Stimulated activated CD4-positive, alpha-beta T cell treated with anti-CD3 and anti-CD28 coated beads, TNF-alpha, amount 100 ng/mL, for 24 hours (primary cell): ENCODE measurements at regions not wholly inside any gene's neighbourhood (a gene's known extent, or its start where the extent isn't known, plus 50 kb on each side); places are given as distances from the start of the nearest gene placed in this dataset.

Source experiments
- DNase-seq, 3 experiments: peaks; one replicate each; pipeline ENCODE4 v3.0.0-alpha.2; 2020; ENCODE audit warnings: low read depth in 3 of 3

DNA sequence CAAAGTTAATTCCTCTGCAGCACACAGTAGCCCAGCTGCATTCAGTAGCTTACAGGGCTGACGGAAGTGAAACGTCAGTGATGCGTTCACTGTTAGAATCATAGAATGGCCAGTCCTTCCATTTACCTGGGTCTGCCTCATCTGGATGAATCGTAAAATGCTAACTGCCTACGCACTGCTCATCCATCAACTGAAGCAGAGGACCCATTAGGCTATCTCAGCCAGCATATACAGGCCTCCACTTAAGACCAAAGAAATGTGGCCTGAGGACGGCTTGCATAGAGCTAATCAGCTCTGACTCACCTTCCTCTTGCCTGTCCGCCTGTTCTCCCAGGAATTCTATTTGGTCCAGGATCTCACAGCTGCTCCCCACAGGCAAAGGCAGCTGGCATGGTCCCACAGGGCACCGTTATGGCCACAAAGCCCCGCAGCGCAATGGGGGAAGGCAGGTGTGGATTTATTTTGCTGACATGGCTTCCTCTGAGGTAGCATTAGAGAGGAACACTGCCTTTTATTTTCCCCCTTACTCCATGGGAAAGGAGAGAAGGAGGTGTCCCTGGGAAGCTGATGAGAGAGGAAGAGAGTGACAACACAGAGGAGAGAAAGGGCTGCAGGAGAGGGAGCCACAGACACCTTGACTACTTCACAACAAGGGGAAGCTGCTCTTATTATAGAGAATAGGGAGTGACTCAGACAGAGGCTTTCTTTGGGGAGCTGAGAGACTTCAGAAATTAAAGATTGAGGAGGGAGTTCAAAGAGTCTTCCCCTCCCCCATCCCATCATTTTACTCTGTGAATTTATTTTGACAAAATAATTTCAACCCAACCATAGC is 177.6 kb downstream of the HHIPL2 start:
- no peak for DNase-seq

DNA sequence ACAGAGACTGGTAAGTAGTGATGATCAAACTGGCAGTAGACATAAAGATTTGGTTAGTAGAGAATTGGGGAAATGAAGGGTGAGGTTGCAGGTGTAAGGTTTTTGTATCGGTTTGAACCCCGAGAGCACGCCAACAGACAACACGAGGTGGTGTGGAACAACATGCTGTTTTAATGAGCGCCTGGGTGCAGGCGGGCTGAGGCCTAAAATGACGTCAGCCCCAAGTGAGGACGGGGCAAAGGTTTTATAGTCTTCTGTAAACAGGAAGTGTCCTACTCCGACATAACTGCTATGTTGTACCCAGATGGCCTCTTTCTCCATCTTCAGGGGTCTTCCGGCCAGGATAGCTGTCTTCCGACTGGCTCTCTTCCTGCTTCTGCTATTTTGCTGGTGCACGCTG is 178.8 kb downstream of the HHIPL2 start:
- no peak for DNase-seq

GRCh38 chr1:222358100-222358499 is 189.8 kb downstream of the HHIPL2 start:
- DNase-seq = no peak

DNA sequence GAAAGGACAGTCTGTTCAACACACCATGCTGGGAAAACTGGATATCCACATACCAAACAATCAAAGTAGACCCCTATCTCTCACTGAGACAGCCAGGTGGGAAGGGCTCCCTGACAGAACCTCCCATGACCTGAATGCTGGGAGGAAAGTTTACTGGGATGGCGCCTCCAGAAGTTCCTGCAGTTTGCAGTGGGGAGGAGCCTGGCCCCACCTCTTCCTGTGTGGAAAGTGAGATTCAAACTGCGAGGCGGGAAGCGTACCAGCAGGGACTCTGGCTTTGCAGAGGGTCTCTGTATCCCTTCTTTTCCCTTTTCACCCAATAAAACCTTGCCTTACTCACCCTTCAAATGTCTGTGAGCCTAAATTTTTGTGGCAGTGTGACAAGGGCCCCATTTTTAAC is 190.7 kb downstream of the HHIPL2 start:
- DNase-seq = no peak

- no peak for DNase-seq
Observed at GRCh38 chr1:222347627-222348026, 200.3 kb downstream of the HHIPL2 start.

DNA sequence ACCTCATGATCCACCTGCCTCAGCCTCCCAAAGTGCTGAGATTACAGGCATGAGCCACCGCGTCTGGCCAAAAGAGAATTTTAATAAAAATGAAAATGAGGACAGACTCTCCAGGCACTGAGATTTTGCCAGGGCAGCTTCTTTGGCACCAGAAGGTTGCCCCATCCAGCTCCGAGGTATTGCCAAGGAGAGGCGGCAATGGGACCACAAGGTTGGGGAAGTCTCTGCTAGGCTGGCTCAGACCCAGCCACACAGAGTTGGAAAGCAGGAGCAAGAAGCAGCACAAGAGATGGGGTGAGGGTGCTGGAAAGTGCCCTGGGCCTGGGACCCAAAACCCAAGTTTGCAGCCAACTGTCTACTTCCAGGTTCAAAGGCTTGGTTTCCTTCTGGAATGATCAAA is 200.9 kb downstream of the HHIPL2 start:
- DNase-seq = no peak

DNA sequence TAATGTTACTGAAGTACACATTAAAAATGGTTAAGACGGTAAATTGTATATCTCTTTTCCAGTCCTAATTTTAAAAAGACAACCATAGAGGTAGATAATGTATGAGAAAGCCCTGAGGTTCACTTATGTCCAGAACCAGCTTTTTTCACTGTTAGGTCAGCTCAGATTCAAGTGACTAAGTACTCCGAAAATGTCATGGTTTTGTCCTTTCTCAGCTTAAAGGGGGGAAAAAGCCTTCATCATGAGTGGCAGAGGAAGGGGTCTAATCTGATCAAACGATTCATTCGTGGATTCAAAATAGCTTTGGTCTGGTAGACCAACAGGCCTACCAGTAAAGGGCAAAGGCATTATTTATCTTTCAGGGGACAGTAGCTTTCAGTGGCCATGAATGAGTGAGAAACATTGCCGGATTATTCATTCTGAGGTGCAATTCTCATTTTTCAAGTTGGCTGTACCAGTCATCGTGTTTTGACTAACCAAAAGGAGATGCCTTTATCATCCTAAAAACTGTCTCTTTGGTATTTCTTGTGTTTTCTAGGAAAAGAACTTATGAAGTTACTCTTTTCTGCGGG is 208.4 kb downstream of the HHIPL2 start:
- DNase-seq = no peak

DNA sequence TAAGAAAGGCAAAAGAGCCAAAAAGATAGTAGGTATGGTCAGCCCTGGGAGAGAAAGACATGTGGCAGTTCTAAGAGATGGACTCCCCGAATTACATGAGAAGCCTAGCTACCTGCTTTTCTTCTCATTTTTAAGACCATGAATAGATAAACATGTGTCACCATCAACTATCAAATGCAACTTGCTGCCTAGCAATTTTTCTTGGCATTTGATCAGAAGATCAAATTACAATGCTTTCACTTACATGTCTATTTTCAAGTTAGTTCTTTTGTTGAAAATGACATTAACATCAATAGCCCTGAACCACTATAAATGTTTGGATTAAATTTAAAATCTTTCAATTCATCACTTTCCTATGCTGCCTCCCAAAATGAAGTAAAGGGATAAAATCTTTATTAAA is 212.3 kb downstream of the HHIPL2 start:
- no peak for DNase-seq

- DNase-seq = no peak
Observed at GRCh38 chr1:222334026-222334680, 213.8 kb downstream of the HHIPL2 start.

DNA sequence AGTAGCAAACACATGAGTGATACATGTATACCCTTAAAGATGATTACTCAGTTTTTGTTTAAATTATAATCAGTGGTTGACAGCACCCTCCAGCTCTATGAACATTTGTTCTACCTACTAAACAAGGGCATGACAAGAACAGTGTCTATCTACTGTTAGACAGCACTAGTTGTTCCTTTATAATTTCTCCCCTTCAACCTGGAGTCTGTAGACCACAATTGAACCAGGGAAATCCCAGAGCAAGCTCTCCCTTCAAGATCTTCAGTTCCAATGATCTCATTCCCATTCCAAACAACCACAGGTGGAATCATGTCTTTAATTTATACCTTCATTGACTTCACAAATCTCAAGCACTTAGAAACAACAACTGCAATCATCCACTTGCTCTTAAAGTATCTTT is 216.1 kb downstream of the HHIPL2 start:
- DNase-seq = no peak

DNA sequence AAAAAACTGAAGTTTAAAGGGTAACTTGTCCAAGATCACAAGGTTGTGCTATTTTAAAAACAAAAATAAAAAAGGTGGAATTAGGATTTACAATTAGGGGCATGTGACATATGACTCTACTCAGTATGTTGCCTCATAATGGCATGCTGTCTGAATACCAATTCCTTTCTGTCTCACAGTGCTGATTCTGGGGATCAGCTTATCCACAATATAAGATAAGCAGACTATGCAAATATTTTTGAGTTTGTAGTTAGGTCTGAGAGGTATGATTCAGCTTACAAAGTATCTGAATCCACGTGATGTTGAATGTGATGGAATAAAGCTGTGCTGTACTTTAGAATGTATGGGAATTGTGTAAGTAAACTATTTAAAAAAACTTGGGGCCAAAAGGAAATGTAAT is 216.6 kb downstream of the HHIPL2 start:
- DNase-seq = no peak

- DNase-seq = no peak
Observed at GRCh38 chr1:222329493-222330045, 218.3 kb downstream of the HHIPL2 start.

- no peak for DNase-seq
Observed at GRCh38 chr1:222326710-222327036, 221.2 kb downstream of the HHIPL2 start.

GRCh38 chr1:222326006-222326709 is 221.7 kb downstream of the HHIPL2 start:
- no peak for DNase-seq

DNA sequence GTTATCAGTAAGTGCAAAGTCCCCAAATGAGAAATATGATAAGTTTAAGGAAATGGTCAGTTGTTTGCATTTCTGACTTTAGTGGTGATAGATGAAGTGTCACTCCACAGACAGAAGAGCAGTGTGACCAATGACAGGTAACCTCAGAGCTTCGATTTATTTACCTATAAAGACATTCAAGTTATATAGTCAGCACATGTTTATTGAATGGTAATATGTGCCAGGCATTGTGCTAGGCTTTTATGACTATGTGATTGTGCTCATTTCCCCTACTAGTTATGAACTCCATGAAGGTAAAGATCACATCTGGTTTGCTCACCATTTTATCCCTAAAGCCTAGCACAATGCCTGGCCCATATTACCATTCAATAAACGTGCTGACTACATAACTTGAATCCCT is 222.4 kb downstream of the HHIPL2 start:
- DNase-seq = no peak

DNA sequence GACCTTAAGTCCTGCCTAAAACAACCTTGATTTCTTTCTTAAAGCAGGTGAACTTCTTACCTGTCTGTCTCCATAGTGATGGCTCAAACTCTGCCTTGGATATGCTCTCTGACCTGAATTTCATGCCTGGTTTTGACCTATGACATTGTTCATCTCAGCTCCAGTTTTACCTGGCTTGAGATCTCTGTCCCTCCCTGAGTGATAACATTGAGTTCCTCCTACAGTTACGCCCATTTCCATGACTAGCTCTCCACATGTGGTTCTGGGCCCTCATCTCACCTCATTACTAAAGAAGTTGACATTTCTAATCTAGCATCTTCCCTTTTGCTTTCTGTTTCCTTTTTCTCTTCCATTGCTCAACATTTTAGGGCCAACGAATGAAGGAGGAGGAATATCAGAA is 233.1 kb downstream of the HHIPL2 start:
- DNase-seq = no peak

DNA sequence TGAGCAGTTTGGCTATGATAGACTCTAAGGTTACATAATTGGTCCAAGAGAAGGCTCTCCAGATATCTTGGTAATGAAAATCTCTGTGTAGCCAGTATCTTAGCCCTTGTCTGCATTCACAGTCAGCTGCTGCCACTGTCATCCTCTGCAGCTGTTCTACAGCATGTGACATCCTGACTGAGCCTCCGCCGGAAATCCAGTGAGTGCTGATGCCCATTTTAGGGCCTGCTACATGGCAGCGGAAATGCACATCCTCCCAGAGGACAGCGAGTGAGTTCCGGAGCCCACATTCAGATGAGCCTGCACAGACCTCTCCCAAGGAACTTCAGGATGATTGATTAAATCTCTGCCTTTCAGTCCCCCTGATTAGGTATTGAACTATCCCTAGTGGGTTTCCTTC is 237.1 kb downstream of the HHIPL2 start:
- DNase-seq = no peak

- DNase-seq = no peak
Observed at GRCh38 chr1:222307621-222308020, 240.3 kb downstream of the HHIPL2 start.

- no peak for DNase-seq
Observed at GRCh38 chr1:222306512-222306911, 241.4 kb downstream of the HHIPL2 start.

DNA sequence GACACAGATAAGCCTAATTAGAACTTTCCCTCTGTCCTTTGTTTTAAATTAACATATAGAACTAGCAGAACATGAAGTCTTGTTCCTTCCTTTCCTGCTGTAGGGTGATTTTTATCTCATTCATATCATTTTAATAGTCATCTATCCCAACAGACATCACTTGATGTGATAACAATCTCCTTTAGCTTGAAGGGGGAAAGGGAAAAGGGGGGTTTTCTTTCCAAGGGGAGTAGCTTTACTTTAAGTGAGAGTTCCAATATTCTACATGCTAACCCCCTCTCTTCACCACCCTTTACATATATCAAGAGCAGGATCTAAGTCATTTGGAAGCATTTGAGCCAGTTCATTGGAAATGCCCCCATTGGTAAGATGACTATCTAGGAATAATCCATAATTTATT is 241.9 kb downstream of the HHIPL2 start:
- DNase-seq = no peak

GRCh38 chr1:222301652-222302051 is 246.3 kb downstream of the HHIPL2 start:
- DNase-seq = no peak

GRCh38 chr1:222299524-222299923 is 248.4 kb downstream of the HHIPL2 start:
- DNase-seq = no peak
